HG03139 (cell line): ENCODE measurements at regions not wholly inside any gene's neighbourhood (a gene's known extent, or its start where the extent isn't known, plus 50 kb on each side); places are given as distances from the start of the nearest gene placed in this dataset.

Source experiments
- ATAC-seq: cut with Tn5 transposase; IDR thresholded peaks from one replicate; pipeline ENCODE4 v1.9.1; 2021; ENCODE audit not compliant: unreplicated experiment

DNA sequence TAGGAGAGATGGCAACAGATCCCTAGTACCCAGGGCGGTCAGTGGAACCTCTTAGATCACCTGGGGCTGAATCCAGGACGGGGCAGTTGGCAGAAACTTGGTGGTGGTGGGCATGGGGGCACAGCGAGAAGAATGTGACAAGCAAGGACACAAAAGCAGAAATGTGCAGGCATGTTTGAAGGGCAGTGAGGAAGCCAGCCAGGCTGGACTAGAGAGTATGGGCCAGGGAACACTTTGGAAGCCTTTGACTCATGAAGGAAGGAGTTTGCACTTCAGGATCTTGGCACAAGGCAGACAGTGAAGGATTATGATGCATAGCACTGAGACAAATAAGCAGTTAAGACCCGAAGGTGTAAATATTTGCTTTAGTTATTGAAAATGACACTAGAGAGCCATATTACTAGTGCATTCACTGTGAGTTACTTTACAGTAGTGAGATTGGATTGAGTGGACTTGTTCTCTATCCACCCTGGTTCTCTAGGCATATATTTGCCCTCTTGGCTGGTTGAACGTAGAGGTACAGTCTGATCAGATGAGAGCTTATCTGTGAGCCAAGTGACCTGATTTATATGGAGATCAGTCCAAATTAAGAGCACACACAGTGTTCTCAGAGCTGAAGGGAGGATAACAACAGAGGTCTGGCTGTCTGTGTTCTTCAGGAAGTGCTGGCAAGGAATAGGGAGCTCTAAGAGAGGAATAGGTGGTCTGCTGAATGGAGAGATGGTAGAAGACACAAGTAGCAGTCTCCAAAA, 210.4 kb downstream of the SNX19 start:
- no peak for ATAC-seq

DNA sequence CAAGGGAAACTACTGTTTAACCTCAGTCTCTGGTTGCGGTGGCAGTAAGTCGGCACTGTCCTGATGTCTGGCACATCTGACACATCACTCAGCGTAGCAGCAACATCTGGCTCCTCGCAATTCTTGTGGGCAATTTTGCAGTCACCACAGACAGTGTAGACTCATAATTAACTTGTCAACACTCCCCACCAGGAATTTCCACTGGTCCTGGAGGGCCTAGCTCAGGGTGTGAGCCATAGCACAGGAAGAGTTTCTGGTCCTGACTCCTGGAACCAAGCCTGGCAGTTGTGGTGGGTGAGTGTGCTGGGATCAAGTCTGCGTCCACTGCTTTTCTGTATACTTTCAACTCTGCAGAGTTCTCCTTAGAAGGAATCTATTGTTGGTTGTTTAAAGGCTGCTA, 209.7 kb downstream of the SNX19 start:
- no peak for ATAC-seq

DNA sequence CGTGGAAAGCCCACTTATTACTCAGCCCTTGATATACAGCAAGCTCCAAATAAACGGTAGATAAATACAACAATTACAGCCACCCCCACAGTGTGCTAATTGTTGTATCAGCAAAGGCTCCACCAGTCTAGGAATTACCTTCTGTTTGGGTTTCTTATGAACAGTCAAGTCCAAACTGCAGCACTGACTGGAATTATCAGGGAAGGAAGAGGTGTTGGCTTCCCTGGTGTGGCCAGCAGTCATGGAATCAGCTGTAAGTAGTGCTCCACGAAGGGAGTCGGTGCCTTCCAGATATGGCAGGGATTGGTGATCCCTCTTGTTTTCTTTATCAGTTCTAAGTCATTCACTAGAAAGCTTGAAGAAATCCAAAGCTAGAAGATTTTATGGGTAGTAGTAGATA, 209.1 kb downstream of the SNX19 start:
- no peak for ATAC-seq

DNA sequence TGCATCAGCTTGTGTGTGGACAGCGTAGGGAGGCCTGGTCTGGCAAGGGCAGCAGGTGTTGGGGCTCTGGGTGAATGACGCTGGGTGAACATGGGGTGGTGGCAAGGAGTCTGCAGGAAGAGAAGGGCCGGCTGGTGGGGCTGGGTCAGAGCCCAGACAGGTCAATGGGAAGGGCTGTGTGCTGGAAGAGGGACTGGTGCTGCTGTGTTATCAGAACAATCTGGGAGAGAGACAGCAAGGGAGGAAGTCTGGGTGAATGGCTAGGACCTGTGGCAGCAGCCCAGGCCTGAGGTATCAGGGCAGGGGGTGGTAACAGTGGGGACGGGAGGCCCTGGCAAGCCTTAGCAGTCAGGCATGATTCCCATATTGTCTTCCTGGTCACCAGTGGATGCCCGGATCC, 206.7 kb downstream of the SNX19 start:
- ATAC-seq = no peak

DNA sequence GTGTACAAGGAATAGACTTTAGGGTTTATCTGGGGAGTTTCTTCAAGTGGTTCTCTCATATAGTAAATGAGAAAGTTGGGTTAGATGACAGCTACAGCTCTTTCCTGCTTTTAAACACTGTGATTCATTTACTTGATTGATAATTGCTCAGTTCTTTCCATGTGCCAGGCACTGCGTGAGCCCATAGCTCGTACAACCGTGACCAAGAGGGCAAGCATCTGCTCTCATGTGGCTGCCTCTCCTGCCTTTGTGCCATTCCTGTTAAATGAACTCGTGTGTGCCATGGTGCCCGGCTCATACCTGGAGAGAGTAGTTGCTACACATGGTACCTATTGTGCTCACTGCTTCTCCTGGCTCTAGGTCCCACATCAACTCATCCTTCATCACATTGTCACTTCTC, 206.3 kb downstream of the SNX19 start:
- ATAC-seq = no peak

DNA sequence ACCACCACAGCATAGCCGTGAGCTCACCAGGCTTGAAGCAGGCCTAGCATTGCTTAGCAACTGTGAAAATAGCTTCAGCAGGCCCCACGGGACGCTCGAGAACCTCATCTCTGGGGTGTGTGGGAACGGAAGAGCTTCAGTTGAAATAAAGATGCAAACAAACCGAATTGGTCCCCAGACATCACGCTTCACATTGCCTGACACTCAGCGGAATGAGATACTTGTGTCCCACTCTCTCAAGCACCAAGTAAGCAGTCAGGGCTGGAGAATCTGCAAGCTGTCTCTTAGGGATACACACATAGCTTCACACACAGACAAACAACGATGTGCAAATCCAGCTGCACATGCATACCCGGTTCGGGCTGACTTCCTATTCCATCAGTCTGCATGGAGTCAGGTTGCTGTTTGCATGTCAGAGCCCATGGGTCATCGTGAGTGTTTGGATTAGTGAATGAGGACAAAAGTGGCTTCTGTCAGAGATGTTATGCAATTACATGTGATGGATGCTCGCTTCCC, 205.7 kb downstream of the SNX19 start:
- ATAC-seq = no peak

DNA sequence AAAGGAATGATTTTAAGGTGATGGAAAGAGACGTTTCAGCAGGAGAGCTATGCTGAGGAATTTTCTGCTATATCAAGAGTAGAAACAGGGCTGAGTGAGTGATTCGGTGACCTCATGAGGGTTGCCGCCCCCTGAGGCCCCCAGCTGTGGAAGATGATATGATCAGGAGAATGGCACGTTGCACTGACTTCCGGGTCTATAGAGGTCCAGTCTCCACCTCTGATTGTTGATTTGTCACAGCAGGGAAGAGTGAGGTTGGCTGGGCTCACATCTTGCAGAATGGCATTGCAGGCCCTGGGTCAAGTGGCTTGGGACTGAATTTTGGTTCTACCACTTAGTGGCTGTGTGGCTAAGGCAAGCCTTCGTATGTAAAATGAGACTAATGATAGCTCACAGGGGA, 205.1 kb downstream of the SNX19 start:
- ATAC-seq = no peak

DNA sequence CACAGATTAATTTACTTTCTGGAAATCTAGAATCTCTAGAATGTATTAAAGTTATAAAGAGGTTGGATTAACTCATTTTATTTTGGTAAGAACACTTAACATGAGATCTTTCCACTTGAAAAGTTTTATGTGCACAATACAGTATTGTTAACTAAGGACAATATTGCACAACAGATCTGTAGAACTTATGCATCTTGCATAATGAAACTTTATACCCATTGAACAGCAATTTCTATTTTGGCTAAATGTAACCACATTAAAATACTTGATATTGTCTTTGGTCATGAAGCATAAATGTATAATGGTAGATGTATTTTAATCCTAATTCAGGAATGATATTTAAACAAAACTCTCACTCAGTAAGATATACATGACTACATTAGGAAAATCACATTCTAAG, 203.8 kb downstream of the SNX19 start:
- no peak for ATAC-seq

DNA sequence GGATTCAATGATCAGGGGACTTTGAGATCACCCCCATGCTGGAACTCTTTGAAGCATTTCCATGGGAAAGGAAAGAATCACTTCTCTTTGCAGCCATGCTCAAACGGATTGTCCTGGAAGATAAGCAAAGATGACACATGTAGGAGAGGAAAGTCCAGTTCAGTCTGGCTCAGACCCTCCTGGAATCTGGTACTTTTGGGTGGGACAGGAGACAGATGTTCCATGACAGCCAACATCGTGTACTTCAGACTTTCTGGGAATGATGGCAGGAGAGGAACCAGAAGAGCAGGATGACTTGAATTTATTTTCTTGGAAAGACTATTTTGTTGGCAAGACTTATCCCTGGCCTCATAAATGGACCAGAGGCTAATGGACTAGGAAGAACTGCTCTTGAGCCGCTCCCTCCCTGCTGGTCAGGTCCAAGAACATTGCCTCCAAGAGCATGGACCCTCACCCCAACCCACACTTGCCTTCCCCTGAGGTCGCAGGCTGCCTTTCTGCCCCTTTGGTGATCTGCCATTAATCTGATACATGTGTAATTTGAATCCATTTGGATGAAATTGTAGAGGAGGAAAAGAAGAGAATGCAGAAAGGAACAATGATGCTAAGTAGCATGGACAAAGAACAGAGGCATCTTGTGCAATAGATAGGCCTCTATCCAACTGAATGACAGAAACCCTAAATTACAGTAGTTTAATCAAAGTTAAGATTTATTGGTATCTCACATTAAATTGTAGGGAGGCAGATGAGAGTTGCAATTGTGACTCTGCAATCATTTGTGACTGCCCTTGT, 201.0 kb downstream of the SNX19 start:
- no peak for ATAC-seq

DNA sequence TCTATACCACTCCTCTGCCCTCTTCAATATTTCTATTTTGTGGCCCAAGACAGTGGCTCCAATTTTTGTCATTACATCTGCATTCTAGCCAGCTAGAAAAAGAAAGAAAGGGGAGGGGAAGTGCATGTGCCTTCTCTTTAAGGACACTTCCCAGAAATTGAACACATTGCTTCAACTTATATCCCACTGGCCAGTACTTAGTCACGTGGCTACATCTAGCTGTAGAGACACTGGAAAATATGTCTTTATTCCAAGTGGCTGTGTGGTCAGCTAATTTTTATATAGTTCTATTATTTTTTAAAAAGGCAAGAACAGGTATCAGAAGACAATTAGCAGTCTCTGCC, 200.4 kb downstream of the SNX19 start:
- ATAC-seq = no peak

DNA sequence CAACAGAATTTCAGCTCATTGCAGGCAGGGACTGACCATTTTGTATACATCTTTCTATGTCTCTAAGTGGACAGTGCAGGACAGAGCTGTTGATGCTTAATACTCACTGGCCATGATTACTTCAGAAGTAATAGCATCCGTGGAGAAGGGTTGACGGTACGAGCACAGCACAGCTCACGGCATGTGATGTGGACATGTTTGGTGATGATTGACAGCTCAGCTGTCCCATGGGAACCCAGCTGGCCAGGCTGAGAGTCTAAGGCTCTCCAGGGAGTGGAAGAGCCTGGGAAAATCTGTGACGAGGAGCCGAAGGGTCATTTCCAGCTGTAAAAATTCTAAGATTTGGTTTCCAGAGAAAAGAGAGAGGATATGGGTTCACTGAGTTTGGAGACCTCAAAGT, 198.2 kb downstream of the SNX19 start:
- ATAC-seq = no peak

DNA sequence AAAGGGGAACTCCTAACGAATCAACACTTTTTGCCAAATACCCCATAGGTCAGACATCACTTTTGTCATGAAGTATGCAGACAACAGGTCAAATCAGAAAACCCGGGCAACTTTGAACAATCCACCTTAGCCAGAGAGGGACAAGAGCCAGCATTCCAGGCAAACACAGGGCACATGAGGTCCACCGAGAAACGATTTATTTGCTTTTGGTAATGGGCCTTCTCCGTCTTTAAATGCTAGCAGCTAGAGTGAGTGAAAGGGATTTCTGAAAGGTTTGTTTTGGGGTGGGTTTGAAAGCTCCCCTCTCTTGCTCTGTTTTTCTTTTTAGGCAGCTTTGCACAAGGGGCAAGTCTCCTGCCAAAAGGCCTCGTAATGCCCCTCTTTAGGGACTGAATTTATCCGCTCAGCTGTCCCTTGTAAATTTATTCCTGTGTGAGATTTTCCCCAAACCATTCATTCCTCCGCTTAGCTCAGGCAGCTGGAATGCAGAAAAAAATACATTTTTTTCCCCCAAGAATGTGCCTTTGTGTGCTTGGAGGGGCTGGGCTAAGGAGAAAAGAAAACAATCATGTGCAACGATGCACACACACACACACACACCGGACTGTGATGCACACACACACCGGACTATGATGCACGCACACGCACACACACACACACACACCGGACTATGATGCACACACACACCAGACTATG, 196.9 kb downstream of the SNX19 start:
- no peak for ATAC-seq

DNA sequence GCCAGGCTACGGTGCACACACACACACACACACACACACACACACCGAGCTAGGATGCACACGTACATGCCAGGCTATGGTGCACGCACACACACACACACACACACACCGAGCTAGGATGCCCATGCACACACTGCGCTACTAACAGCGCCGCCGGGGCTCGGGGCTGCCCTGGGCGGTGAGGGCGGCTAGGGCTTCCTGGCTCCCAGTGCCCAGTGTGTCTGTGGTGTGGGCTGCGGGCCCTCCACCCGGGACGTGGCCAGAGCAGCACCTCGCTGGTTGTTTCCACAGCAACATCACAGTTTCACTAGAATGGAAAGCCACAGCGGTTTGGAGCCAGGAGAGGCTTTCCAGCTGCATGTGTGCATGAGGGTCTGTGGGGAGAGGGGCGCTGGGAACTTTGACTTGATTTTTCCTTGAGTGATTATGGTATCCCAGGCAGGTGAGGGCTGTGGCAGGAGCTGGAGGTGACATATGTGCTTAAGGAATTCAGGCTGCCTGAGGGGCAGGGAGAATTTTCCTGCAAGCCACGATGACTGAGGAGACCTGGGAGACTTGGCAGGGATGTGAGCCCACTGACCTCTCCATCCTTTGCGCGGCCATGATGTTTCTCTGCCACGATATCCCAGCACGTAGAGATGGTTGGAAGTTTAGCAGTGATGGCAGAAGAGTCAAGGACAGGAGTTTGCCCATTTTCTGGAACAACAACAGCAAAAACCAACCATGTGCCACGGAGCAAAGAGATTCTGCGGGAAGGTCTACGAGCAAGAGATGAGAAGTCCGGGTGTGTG, 195.9 kb downstream of the SNX19 start:
- no peak for ATAC-seq

DNA sequence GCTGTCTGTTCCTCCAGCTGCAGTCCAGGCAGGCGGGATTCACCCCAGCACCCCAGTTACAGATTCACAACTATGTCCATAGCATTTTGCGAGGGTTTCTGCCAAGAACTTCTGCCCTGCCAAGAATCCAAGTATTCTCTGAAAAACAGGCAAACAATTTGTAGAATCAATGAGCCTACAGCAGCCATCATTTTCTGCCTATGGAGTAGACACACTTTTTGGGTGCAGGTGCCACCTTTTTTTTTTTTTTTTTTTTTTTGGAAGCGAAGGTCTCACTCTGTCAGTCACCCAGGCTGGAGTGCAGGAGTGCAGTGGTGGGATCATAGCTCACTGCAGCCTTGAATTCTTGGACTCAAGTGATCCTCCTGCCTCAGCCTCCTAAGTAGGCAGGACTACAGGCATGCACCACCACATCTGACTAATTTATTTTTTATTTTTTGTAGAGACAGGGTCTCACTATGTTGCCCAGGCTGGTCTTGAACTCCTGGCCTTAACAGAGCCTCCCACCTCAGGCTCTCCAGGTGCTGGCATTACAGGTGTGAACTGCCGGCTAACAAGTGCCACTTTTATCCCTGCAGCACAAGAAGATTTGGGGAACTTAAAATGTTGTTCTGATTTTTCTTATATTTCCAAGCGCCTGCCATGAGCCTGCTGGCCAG, 195.1 kb downstream of the SNX19 start:
- ATAC-seq = no peak

DNA sequence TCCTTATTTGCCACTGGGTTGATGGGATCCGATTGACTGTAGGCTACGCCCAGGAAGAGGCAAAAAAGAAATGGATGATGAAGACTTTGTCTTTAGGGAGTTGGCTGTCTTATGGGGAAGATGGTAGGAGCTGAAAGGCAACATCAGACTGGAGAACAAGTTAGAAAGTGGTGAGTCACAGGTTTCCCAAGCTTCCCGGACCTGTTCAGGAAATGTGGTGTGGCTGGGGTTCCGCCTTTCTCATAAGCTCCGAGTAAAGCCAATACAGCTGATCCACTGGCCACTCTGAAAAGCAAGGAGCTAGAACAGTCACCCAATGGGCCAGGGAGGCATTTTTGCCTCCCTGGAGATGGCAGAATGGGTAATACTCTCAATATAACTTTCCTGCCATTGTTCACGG, 194.5 kb downstream of the SNX19 start:
- ATAC-seq = no peak

DNA sequence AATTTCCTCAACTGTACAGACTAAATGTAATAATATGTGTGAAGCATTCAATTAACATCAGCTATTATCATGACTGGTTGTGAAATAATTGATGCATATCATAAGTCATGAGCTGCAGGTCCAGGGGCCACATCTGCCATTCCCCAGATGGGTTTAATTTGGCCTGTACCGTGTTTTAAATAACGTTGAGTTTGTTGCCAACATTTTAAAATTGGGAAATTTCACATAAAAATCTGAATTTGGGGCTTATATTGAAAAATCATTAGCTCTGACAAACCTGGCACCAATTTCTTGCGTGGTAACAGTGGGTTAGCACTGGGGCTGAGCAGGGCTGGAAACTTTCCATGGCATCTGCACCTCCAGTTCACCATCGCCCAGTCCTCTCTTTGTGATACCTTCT, 193.9 kb downstream of the SNX19 start:
- no peak for ATAC-seq

DNA sequence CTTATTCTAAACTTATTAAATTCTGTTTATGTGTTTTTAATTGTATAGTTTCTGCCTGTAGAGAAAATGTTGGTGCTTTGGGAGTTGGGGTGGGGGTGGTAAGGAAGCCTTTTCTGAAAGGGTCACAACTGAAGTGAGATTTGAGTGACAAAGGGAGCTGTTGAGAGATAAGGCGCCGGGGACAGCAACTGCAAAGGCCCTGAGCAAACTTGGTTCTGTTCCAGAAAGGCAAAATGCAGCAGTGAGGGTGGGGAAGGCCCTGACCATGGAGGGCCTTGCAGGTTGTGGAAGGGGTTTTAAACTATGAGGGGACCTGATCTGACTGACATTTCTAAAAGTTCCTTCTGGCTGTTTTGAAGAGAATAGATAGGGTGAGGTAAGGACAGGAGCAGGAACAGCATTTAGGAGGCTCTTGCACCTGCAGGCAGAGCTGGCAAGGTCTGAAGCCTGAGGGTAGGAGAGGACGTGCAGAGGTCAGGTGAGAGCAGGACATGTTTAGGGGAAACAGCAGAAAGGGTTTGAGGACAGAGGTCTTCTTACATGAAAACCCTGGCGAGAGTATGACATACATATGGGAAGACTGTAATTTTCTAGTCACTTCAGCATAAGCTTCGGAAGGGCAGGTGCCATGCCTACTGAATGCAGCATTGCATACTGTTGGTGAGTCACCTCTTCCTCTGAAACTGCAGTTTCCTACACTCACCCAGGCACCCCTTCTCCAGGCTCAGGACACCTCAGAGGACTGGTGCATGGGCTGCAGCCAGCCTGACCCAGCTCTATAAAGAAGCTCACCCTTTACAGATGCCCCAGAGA, 190.7 kb downstream of the SNX19 start:
- ATAC-seq = no peak

DNA sequence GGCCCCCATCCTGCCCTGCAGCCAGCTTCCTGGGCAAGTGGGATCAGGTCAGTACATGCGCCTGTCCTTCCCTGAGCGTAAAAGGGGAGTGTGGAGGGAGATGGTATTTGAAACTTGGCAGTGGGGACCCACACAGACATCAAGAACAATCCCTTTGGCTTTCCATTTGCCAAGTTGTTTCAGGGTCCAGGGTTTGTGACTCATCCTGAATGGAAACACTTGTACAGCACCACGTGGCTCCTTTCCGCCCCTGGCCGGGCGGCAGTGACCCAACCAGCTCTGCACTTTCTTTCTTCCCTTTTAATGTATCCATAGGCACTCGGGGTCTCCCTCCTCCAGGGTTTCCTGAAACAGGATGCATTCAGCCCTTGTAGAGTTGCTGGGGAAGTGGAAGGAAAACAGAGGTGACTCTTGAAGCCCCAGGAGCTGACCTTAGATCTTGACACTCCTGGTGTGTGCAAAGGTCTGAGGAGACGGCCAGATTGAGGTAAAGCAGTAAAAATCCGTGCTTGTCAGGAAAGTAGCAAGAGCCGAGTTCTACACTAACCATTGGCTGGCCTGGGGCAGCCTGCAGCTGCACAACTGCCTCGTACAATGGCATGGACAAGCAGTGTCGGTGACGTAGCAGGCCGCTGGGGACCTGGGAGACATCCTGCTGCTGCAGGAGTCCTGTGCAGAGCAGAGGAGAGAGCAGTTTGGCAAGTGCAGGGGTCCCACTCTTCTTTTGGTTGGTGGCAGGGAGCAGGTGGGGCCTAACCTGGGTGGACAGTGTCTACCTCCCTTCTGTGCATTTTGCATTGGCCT, 189.8 kb downstream of the SNX19 start:
- no peak for ATAC-seq
